Neural cell (in vitro differentiated cells): ENCODE measurements at regions not wholly inside any gene's neighbourhood (a gene's known extent, or its start where the extent isn't known, plus 50 kb on each side); places are given as distances from the start of the nearest gene placed in this dataset.

Experiments used
- H2AFZ ChIP-seq: fragments of 200-600, 300-800 bp; sonication (generic), shearing (Covaris generic); 2 replicates; pipeline ENCODE4 v1.6.0; 2014; ENCODE audit warnings: low read depth, mild to moderate bottlenecking, antibody characterized with exemption, low read length, moderate library complexity
- H3F3A ChIP-seq: fragments of 200-600 bp; shearing (Covaris generic); 2 replicates; pipeline ENCODE4 v1.6.1; 2016; ENCODE audit warnings: mild to moderate bottlenecking, moderate library complexity, mixed read lengths, antibody characterized with exemption, low read length; ENCODE audit not compliant: insufficient read depth, poor library complexity, severe bottlenecking
- H3K27ac ChIP-seq: fragments of 200-600, 300-800 bp; sonication (generic), shearing (Covaris generic); 2 replicates; pipeline ENCODE4 v1.5.1; 2014; ENCODE audit warnings: mild to moderate bottlenecking, low read length, moderate library complexity
- H3K27me3 ChIP-seq: fragments of 300-800, 200-600 bp; sonication (generic), shearing (Covaris generic); 2 replicates; pipeline ENCODE4 v1.6.0; 2014; ENCODE audit warnings: mild to moderate bottlenecking, low read depth, low read length, moderate library complexity; ENCODE audit not compliant: insufficient read depth
- H3K36me3 ChIP-seq: fragments of 300-800, 200-600 bp; sonication (generic), shearing (Covaris generic); 2 replicates; pipeline ENCODE4 v1.5.1; 2014; ENCODE audit warnings: mild to moderate bottlenecking, antibody characterized with exemption, low read length, moderate library complexity; ENCODE audit not compliant: insufficient read depth
- H3K4me2 ChIP-seq: fragments of 300-800, 200-600 bp; sonication (generic), shearing (Covaris generic); 2 replicates; pipeline ENCODE4 v1.6.0; 2014; ENCODE audit warnings: mild to moderate bottlenecking, low read length
- H3K4me3 ChIP-seq: fragments of 300-800, 200-600 bp; sonication (generic), shearing (Covaris generic); 2 replicates; pipeline ENCODE4 v1.5.1; 2014; ENCODE audit warnings: mild to moderate bottlenecking, low read length, moderate library complexity
- H3K79me2 ChIP-seq: fragments of 200-600 bp; shearing (Covaris generic); replicated peaks from 2 replicates; pipeline ENCODE4 v1.6.0; 2014; ENCODE audit warnings: mild to moderate bottlenecking, low read length, moderate library complexity; ENCODE audit not compliant: insufficient read depth
- H3K9ac ChIP-seq: fragments of 300-800, 200-600 bp; sonication (generic), shearing (Covaris generic); 2 replicates; pipeline ENCODE4 v1.6.1; 2016; ENCODE audit warnings: mild to moderate bottlenecking, low read length, mixed read lengths
- H3K9me2 ChIP-seq: fragments of 200-600 bp; shearing (Covaris generic); 2 replicates; pipeline ENCODE4 v1.6.1; 2016; ENCODE audit warnings: mild to moderate bottlenecking, low read length, mixed read lengths; ENCODE audit not compliant: insufficient read depth
- H3K9me3 ChIP-seq: fragments of 200-600, 300-800 bp; sonication (generic), shearing (Covaris generic); 2 replicates; pipeline ENCODE4 v1.6.1; 2016; ENCODE audit warnings: mild to moderate bottlenecking, mixed run types, low read length, moderate library complexity, mixed read lengths
- H4K20me1 ChIP-seq: fragments of 200-600 bp; shearing (Covaris generic); 2 replicates; pipeline ENCODE4 v1.6.1; 2016; ENCODE audit warnings: mild to moderate bottlenecking, mixed run types; ENCODE audit not compliant: insufficient read depth
- EP300 ChIP-seq: fragments of 450-650 bp; conservative IDR thresholded peaks from 2 replicates; pipeline ENCODE4 v1.6.1; 2014; ENCODE audit warnings: antibody characterized with exemption, mild to moderate bottlenecking, moderate library complexity; ENCODE audit not compliant: poor library complexity, severe bottlenecking
- EZH2 ChIP-seq: fragments of 200-600, 300-800 bp; shearing (Covaris generic), sonication (generic); IDR thresholded peaks from 2 replicates; pipeline ENCODE4 v1.6.1; 2014; ENCODE audit warnings: antibody characterized with exemption, low read length, borderline replicate concordance, mild to moderate bottlenecking; ENCODE audit not compliant: insufficient read depth, poor library complexity, severe bottlenecking
- MXI1 ChIP-seq: fragments of 450-650 bp; conservative IDR thresholded peaks from 2 replicates; pipeline ENCODE4 v1.6.1; 2014; ENCODE audit warnings: antibody characterized with exemption, mild to moderate bottlenecking; ENCODE audit not compliant: poor library complexity, severe bottlenecking
- POLR2AphosphoS5 ChIP-seq: IDR thresholded peaks from 2 replicates; pipeline ENCODE4 v1.6.1; 2012
- RAD21 ChIP-seq: fragments of 450-650 bp; conservative IDR thresholded peaks from 2 replicates; pipeline ENCODE4 v1.6.1; 2014; ENCODE audit warnings: antibody characterized with exemption, mild to moderate bottlenecking, moderate library complexity
- REST ChIP-seq: IDR thresholded peaks from 2 replicates; pipeline ENCODE4 v1.6.1; 2012; ENCODE audit warnings: borderline replicate concordance
- SMC3 ChIP-seq: fragments of 450-650 bp; conservative IDR thresholded peaks from 2 replicates; pipeline ENCODE4 v1.6.1; 2014; ENCODE audit warnings: antibody characterized with exemption, mild to moderate bottlenecking, moderate library complexity; ENCODE audit not compliant: poor library complexity
- TAF1 ChIP-seq: IDR thresholded peaks from 2 replicates; pipeline ENCODE4 v1.6.1; 2012; ENCODE audit warnings: low read depth
- TF ChIP-seq, protein P1 (sequence below): fragments of 450-650 bp; IDR thresholded peaks from 2 replicates; pipeline ENCODE4 v1.5.1; 2014; ENCODE audit warnings: antibody characterized with exemption, mild to moderate bottlenecking, moderate library complexity; ENCODE audit not compliant: poor library complexity, severe bottlenecking

GRCh38 chr6:166222631-166223030 lies 55.0 kb upstream of the TBXT start:
- no peak overlapping the region for H3K9ac ChIP-seq
- TF ChIP-seq TAF1, result no peak
- TF ChIP-seq SMC3, result no peak
- no peak for TF ChIP-seq REST
- TF ChIP-seq, protein P1, sequence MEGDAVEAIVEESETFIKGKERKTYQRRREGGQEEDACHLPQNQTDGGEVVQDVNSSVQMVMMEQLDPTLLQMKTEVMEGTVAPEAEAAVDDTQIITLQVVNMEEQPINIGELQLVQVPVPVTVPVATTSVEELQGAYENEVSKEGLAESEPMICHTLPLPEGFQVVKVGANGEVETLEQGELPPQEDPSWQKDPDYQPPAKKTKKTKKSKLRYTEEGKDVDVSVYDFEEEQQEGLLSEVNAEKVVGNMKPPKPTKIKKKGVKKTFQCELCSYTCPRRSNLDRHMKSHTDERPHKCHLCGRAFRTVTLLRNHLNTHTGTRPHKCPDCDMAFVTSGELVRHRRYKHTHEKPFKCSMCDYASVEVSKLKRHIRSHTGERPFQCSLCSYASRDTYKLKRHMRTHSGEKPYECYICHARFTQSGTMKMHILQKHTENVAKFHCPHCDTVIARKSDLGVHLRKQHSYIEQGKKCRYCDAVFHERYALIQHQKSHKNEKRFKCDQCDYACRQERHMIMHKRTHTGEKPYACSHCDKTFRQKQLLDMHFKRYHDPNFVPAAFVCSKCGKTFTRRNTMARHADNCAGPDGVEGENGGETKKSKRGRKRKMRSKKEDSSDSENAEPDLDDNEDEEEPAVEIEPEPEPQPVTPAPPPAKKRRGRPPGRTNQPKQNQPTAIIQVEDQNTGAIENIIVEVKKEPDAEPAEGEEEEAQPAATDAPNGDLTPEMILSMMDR, result no peak
- no peak for TF ChIP-seq POLR2AphosphoS5
- TF ChIP-seq RAD21, result no peak
- no peak for TF ChIP-seq MXI1
- H3K79me2 ChIP-seq, result no peaks in the 10 kb centered on the region
- H3K36me3 ChIP-seq, result no peaks in the 10 kb centered on the region
- H3K4me2 ChIP-seq, result no peak overlapping the region
- H3F3A ChIP-seq, result no peaks in the 10 kb centered on the region
- H4K20me1 ChIP-seq, result no peaks in the 10 kb centered on the region
- no peak overlapping the region for H3K4me3 ChIP-seq
- H2AFZ ChIP-seq, result no peak overlapping the region
- H3K27ac ChIP-seq, result no peak overlapping the region
- no peaks in the 10 kb centered on the region for H3K9me3 ChIP-seq
- no peaks in the 10 kb centered on the region for H3K9me2 ChIP-seq
- no peaks in the 10 kb centered on the region for H3K27me3 ChIP-seq

DNA sequence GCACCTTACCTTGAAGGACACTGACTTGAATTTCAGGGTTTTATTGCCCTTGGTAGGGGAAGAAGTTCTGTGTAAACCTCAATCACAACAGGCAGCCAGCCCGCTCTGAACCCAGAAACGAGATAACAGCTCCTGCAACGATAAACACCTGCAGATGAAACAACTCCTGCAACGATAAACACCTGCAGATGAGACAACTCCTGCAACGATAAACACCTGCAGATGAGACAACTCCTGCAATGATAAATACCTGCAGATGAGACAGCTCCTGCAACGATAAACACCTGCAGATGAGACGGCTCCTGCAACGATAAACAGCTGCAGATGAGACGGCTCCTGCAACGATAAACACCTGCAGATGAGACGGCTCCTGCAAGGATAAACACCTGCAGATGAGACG lies 54.0 kb upstream of the TBXT start:
- Histone ChIP-seq H3K4me2 (no peak overlapping the region), H3K4me3 (no peak overlapping the region), H3F3A (no peaks in the 10 kb centered on the region), H3K79me2 (no peaks in the 10 kb centered on the region), H3K36me3 (no peaks in the 10 kb centered on the region), H3K9ac (no peak overlapping the region), H2AFZ (no peak overlapping the region), H3K9me2 (no peaks in the 10 kb centered on the region), H3K27me3 (no peaks in the 10 kb centered on the region), H4K20me1 (no peaks in the 10 kb centered on the region), H3K9me3 (no peaks in the 10 kb centered on the region), H3K27ac (no peak overlapping the region)
- TF ChIP-seq REST (no peak), EP300 (no peak), TAF1 (no peak), MXI1 (no peak), POLR2AphosphoS5 (no peak), SMC3 (no peak), EZH2 (no peak), RAD21 (no peak)
- TF ChIP-seq, protein P1, result no peak
